NCI-H69 (cell line): ENCODE measurements at regions not wholly inside any gene's neighbourhood (a gene's known extent, or its start where the extent isn't known, plus 50 kb on each side); places are given as distances from the start of the nearest gene placed in this dataset.

Experiments
- DNase-seq: peaks from one replicate; lab custom pipeline; 2025; lab: John Stamatoyannopoulos, UW

GRCh38 chr7:134391223-134391622, 67.7 kb downstream of the AKR1B1 start:
- no peak for DNase-seq

GRCh38 chr7:134388336-134389019, 70.4 kb downstream of the AKR1B1 start:
- DNase-seq, result no peak

GRCh38 chr7:134378562-134378961, 61.8 kb upstream of the SLC35B4 start:
- no peak for DNase-seq

- DNase-seq, result no peak
These were observed 60.0 kb upstream of the SLC35B4 start for GRCh38 chr7:134376693-134377092.

GRCh38 chr7:134375206-134375605, 58.5 kb upstream of the SLC35B4 start:
- DNase-seq, result no peak

- DNase-seq, result no peak
These were observed 58.1 kb upstream of the SLC35B4 start for GRCh38 chr7:134374791-134375190.

- DNase-seq, result no peak
These were observed 57.6 kb upstream of the SLC35B4 start for GRCh38 chr7:134374291-134374690.

GRCh38 chr7:134372858-134373257, 56.1 kb upstream of the SLC35B4 start:
- no peak for DNase-seq

- no peak for DNase-seq
These were observed 55.2 kb upstream of the SLC35B4 start for GRCh38 chr7:134371971-134372370.

GRCh38 chr7:134371536-134371935, 54.8 kb upstream of the SLC35B4 start:
- DNase-seq, result peak; percentile 33

- DNase-seq, result no peak
These were observed 53.4 kb upstream of the SLC35B4 start for GRCh38 chr7:134370135-134370534.

GRCh38 chr7:134368851-134369544, 52.3 kb upstream of the SLC35B4 start:
- DNase-seq, result peak; percentile 44

GRCh38 chr7:134367956-134368749, 51.4 kb upstream of the SLC35B4 start:
- no peak for DNase-seq
